Peyer's patch (tissue), 4 donors: ENCODE measurements at regions not wholly inside any gene's neighbourhood (a gene's known extent, or its start where the extent isn't known, plus 50 kb on each side); places are given as distances from the start of the nearest gene placed in this dataset.

Experiments used
- DNase-seq, 3 donors: peaks; one replicate each; pipeline ENCODE4 v3.0.0-alpha.2; 2017 to 2019
- H3K27ac ChIP-seq, 4 donors: fragments of 200-600 bp; sonication (generic); one replicate each; pipeline ENCODE4 v1.5.1; 2016 to 2019
- H3K27me3 ChIP-seq, 2 donors: fragments of 200-600 bp; sonication (generic); one replicate each; pipeline ENCODE4 v1.5.1; 2019
- H3K36me3 ChIP-seq, 3 donors: fragments of 200-600 bp; sonication (generic); one replicate each; pipeline ENCODE4 v1.5.1; 2016 to 2019
- H3K4me1 ChIP-seq, 4 donors: fragments of 200-600 bp; sonication (generic); one replicate each; pipeline ENCODE4 v1.5.1; 2016 to 2019
- H3K4me3 ChIP-seq, 4 donors: fragments of 200-600 bp; sonication (generic); 1 replicate in 3 of 4; 2 replicates in 1 of 4; pipeline ENCODE4 v1.5.1; 2016 to 2019; ENCODE audit warnings: mild to moderate bottlenecking in 1 of 4
- H3K9me3 ChIP-seq, 4 donors: fragments of 200-600 bp; sonication (generic); one replicate each; pipeline ENCODE4 v1.5.1; 2016 to 2019; ENCODE audit warnings: mild to moderate bottlenecking in 1 of 4
- CTCF ChIP-seq, 6 experiments: fragments of 450-650 bp in 4 of 6; fragments of 200-600 bp in 2 of 6; sonication (generic) in 1 of 6; IDR thresholded peaks; one replicate each; pipeline ENCODE4 v1.5.1; 2017 to 2019; ENCODE audit warnings: antibody characterized with exemption in 6 of 6, mild to moderate bottlenecking in 3 of 6, moderate library complexity in 1 of 6
- POLR2A ChIP-seq, 2 donors: fragments of 450-650 bp; IDR thresholded peaks; one replicate each; pipeline ENCODE4 v1.5.1; 2017; ENCODE audit warnings: antibody characterized with exemption in 2 of 2, mild to moderate bottlenecking in 2 of 2, moderate library complexity in 2 of 2

GRCh38 chr3:72474775-72475174 is 373.5 kb downstream of the SHQ1 start:
- Histone ChIP-seq H3K4me3 (no peak overlapping the region), H3K9me3 (no peaks in the 10 kb centered on the region), H3K27me3 (no peaks in the 10 kb centered on the region), H3K36me3 (no peaks in the 10 kb centered on the region), H3K4me1 (no peaks in the 10 kb centered on the region), H3K27ac (no peak overlapping the region)
- TF ChIP-seq POLR2A (IDR thresholded peaks at IDR 0.05), result no peak
- TF ChIP-seq CTCF (IDR thresholded peaks at IDR 0.05), result no peak
- DNase-seq, result no peak

- no peak overlapping the region for H3K27ac ChIP-seq
- H3K4me3 ChIP-seq, result no peak overlapping the region
- H3K36me3 ChIP-seq, result no peaks in the 10 kb centered on the region
- TF ChIP-seq POLR2A (IDR thresholded peaks at IDR 0.05) (no peak), CTCF (IDR thresholded peaks at IDR 0.05) (no peak)
- DNase-seq, result no peak
- no peaks in the 10 kb centered on the region for H3K27me3 ChIP-seq
- no peaks in the 10 kb centered on the region for H3K4me1 ChIP-seq
- H3K9me3 ChIP-seq, result no peaks in the 10 kb centered on the region
These were observed 375.1 kb downstream of the SHQ1 start for GRCh38 chr3:72473156-72473555.

- no peaks in the 10 kb centered on the region for H3K9me3 ChIP-seq
- H3K27me3 ChIP-seq, result no peaks in the 10 kb centered on the region
- DNase-seq, result no peak
- H3K36me3 ChIP-seq, result no peaks in the 10 kb centered on the region
- no peak for TF ChIP-seq CTCF (IDR thresholded peaks at IDR 0.05)
- TF ChIP-seq POLR2A (IDR thresholded peaks at IDR 0.05), result no peak
- H3K27ac ChIP-seq, result no peak overlapping the region
- H3K4me1 ChIP-seq, result no peaks in the 10 kb centered on the region
- H3K4me3 ChIP-seq, result no peak overlapping the region
These were observed 377.3 kb downstream of the SHQ1 start for GRCh38 chr3:72470904-72471417.

DNA sequence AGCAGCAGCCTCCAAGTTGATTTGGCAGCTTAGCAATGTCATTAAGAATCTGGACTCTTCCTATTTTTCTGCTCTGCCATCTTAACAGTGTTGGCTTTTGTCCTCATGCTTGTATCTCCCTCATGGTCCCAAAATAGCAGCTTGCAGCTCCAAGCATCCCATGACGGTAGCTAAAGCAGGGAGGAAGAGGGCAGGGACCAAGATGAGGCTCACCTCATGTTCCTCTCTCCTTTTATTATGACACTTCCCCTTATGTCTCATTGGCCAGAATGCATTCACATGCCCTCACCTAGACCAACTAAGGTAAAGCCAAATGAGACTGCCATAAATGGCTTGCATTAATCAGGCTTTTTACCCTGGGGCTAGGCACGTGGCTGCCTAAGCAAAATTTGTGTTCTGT is 382.4 kb downstream of the SHQ1 start:
- TF ChIP-seq POLR2A (IDR thresholded peaks at IDR 0.05), result no peak
- no peak for TF ChIP-seq CTCF (IDR thresholded peaks at IDR 0.05)

GRCh38 chr3:72463083-72463482 is 385.2 kb downstream of the SHQ1 start:
- H3K9me3 ChIP-seq, result no peaks in the 10 kb centered on the region
- no peaks in the 10 kb centered on the region for H3K36me3 ChIP-seq
- H3K27ac ChIP-seq, result no peak overlapping the region
- no peak for DNase-seq
- H3K4me3 ChIP-seq, result no peak overlapping the region
- no peak for TF ChIP-seq CTCF (IDR thresholded peaks at IDR 0.05)
- no peak for TF ChIP-seq POLR2A (IDR thresholded peaks at IDR 0.05)
- no peaks in the 10 kb centered on the region for H3K4me1 ChIP-seq
- H3K27me3 ChIP-seq, result no peaks in the 10 kb centered on the region

More for the DNA sequence above, 382.4 kb downstream of the SHQ1 start:
- Histone ChIP-seq H3K27ac (no peak overlapping the region), H3K36me3 (no peaks in the 10 kb centered on the region), H3K4me1 (no peaks in the 10 kb centered on the region), H3K9me3 (no peaks in the 10 kb centered on the region), H3K27me3 (no peaks in the 10 kb centered on the region), H3K4me3 (no peak overlapping the region)
- DNase-seq, result no peak

DNA sequence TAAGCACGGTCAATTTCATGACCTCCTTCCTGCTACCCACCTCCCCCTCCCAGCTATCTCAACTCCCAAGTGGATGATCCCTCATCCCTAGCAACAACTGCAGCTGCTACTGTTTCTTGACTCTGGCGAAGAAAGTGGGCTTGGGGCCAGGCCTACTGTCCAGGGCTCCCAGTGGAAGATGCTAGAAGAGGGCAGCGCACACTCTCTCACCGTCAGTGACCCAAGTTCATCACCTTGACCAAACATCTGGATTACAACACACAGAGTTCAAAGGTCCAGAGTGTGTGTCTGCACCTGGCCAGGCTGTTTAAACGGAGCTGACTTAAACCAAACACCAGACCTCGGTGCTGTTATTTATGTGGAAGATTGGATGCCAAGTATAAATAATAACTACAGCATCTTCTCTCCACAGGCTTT is 385.6 kb downstream of the SHQ1 start:
- no peak for DNase-seq
- H3K27me3 ChIP-seq, result no peaks in the 10 kb centered on the region
- no peak overlapping the region for H3K4me3 ChIP-seq
- no peak overlapping the region for H3K27ac ChIP-seq
- H3K36me3 ChIP-seq, result no peaks in the 10 kb centered on the region
- TF ChIP-seq POLR2A (IDR thresholded peaks at IDR 0.05), result no peak
- TF ChIP-seq CTCF (IDR thresholded peaks at IDR 0.05), result no peak
- no peaks in the 10 kb centered on the region for H3K4me1 ChIP-seq
- no peaks in the 10 kb centered on the region for H3K9me3 ChIP-seq
